GM21526 (cell line): ENCODE measurements at regions not wholly inside any gene's neighbourhood (a gene's known extent, or its start where the extent isn't known, plus 50 kb on each side); places are given as distances from the start of the nearest gene placed in this dataset.

ENCODE experiments used
- ATAC-seq: cut with Tn5 transposase; IDR thresholded peaks from one replicate; pipeline ENCODE4 v1.9.1; 2021; ENCODE audit warnings: moderate library complexity; ENCODE audit not compliant: unreplicated experiment, low FRiP score

GRCh38 chr9:14522627-14523379, 170.4 kb downstream of the ZDHHC21 start:
- ATAC-seq, result no peak

DNA sequence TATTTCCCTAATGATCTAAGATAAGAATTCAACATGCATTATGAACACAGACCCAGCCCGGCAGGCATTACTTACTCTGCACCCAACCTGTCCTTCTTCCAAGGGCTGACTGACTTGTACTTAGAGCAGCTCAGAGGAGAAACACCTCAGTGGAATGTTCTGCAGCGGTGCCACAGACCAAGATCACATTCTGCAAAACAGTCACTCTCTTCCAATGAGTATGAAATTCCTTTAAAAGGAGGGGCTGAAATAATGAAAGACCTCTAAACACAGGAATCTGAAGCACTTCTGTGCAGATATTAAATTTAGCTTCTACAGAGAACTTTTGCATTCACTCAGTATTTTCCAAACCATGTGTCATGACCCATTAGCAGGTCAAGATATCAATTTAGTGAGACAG, 172.9 kb downstream of the ZDHHC21 start:
- no peak for ATAC-seq

GRCh38 chr9:14517154-14517906, 175.9 kb downstream of the ZDHHC21 start:
- no peak for ATAC-seq

- no peak for ATAC-seq
These were observed 176.6 kb downstream of the ZDHHC21 start for GRCh38 chr9:14516656-14517055.

DNA sequence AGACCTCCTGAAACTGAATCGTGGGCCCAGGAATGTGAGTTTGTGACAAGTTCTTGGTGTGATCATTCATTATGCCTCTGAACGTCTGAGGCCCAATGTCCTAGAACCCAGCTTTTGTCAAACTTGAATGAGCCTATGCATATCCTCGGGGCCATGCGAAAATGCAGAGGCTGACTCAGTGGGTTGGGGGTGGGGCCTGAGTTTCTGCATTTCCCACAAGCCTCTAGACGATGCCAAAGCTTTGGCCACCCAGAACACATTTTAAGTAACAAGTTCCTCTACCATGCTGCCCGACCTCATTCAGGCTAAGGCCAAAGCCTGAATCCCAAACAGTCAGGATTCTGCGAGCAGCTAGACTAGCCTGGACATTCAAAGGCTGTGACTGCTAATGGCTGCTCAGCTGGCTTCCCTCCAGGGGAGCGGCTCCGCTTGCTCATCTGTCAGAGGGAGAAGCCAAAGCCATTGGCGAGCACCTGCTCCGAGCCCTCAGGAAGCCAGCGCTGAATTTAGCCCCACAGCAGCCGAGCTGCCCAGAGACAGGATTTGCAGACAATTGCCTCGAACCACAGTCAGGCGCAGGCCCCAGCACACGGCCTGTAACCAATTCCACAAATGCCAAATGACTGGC, 177.5 kb downstream of the ZDHHC21 start:
- ATAC-seq, result no peak

- ATAC-seq, result no peak
These were observed 178.2 kb downstream of the ZDHHC21 start for GRCh38 chr9:14515049-14515448.

DNA sequence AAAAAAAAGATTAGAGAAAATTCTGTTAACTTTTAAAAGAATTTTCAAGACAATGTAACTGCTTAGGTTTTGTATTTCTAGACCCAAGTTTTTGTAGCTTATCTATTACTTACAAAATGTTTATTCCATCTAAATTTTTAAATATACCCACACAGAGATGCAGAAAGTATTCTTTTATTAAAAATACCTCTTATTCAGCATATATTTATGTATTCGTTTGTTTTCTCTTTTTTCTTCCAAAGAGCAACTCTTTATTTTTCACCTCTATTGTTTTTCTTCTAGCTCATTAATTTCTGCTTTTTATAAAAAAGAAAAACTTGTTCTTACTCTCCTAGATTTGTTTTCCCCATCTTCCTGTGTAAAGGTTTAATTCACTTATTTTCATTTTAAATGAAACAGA, 180.3 kb downstream of the ZDHHC21 start:
- ATAC-seq, result no peak

DNA sequence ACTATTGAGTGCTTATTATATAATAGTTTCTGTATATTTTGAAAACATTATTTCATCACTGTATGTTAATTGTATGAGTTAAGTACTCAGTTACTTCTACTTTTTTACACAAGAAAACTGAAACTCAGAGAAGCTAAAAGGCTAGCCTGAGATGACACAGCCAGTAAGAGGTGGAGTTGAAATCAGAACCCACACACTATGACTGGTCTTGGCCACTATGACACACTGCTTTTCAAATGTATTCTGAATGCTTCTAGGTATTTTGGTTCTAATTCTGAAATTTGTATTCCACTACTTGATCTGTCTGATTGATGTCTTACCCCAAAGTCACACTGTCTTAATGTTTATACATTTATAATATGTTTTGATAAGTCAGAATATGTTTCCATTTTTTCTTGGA, 181.8 kb downstream of the ZDHHC21 start:
- no peak for ATAC-seq

DNA sequence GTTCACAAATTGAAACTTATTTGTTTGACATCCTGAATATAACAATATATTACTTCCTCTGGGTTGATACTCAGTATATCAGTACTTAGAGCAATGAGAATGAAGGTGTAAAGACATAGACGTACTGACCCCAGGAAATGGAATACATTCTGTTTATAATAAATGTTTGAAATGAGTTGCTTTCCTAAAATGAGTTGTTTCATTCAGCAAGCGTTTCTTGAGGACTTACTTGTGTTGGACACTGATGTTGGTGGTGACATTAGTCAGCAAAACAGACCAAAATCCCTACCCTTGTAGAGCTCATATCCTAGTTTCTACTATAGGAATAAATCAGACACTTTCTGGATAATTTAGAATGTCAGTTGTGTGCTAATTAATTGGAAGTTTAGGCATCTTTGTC, 184.3 kb downstream of the ZDHHC21 start:
- no peak for ATAC-seq

GRCh38 chr9:14501366-14501765, 187.4 kb upstream of the NFIB start:
- ATAC-seq, result no peak

DNA sequence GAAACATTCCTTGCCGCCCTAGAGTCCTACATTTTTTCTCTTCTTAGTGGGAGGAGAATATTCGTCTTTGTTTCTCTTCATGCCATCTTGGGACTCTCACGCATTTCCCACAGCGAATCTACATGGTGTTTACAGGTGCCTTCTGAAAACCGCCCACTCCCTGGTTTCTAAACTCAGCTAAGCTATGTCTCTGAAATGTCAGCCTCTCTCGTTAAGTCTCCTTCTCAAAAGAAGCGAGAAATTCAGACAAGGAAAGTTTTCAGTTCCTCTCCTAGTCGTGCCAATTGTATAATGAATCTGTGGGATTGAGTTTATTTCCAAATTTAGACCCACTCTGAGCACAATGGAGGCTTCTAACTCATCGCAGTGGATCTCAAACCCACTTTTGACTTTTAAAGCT, 186.8 kb upstream of the NFIB start:
- no peak for ATAC-seq

DNA sequence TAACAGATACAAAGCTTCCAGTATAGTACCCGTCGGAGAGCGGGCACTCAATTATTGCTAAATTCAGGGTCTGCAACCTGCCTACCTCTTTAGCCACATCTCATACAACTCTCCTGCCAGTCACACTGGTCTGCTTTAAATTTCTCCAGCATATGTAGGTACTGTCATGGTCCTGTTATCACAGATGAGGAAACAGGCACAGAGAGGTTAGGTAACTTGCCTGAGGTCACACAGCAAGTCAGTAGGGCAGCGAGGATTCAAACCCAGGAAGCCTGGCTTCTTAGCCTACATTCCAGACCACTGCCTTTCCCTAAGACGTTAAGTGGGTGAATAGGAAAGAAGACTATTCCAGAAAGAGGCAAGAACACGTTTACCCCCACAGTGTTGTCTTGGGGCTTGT, 186.0 kb upstream of the NFIB start:
- ATAC-seq, result no peak

GRCh38 chr9:14498824-14499223, 184.9 kb upstream of the NFIB start:
- ATAC-seq, result no peak

GRCh38 chr9:14497476-14497875, 183.5 kb upstream of the NFIB start:
- ATAC-seq, result no peak

DNA sequence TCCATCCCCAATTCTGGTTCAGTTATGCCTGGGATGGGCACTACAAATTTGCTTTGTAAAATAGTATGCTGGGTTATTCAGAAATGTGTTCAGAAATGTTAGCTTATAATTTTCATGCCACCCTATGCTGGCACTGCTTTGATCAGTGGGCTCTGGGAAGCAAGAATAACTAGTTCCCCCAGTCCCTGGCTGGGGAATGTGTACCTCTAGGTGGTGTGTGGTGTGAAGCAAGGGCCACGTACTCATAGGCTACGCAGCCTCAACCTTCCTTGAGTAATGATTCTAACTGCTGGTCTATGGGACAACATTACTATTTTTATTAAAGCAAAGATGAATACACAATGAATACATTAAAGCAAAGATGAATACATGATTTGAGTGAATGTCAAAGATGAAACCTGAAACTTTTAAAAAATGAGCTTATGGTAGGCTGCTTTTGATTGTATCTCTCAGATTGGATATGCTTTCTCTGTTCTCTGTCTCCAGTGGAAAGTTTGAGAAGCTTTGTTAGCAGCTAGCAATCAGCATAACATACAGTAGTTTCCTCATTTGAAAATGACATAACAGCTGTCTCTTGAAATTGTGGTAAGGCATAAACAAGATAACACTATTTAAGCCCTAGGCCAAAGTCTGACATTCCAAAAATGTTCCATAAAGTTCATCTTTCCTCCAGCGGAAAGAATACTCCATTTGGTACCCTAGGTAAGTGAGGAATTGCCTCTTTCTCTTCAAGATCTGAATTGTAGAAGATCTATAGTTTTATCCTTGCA, 174.7 kb upstream of the NFIB start:
- ATAC-seq, result no peak

- no peak for ATAC-seq
These were observed 173.7 kb upstream of the NFIB start for GRCh38 chr9:14487547-14488185.

GRCh38 chr9:14485366-14485765, 171.4 kb upstream of the NFIB start:
- ATAC-seq, result no peak

DNA sequence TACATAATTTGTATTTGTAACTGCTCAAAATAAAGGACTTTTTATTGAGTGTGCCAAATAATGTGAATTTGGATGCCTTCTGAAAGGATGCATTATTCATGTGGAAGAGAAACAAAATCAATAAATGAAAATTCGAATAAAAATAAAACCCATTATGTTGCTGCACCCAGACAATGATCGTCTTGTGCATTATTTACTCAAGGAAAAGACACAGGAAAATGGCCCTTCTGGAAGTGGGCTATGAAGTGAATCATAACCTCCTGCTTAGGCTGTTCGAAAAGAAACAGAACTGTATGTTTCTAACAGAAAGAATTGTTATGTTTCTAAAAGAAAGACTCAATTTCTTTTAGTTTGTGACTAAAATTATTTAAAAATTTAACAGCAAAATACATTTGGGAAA, 168.9 kb upstream of the NFIB start:
- no peak for ATAC-seq

- no peak for ATAC-seq
These were observed 166.6 kb upstream of the NFIB start for GRCh38 chr9:14480526-14480925.

DNA sequence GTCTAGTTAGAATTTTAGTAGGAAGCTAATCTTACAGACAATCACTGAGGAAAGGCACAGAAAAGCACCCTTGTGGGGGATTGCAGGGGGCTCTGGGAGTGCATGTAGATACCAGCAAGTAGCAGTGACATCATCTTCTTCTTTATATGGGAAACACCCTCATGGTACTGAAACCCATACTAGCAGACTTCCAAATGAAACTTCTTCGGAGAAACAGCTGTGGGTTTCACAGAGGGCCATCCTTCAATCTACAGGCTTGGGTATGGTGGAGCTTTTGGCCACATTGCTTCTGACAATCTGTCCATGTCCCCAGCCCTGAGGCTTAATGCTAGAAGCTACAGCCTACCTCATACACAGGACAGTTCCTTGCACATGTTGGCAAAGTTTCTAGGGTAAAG, 165.2 kb upstream of the NFIB start:
- ATAC-seq, result peak; percentile 71
